ENCODE measurements at regions not wholly inside any gene's neighbourhood (a gene's known extent, or its start where the extent isn't known, plus 50 kb on each side); places are given as distances from the start of the nearest gene placed in this dataset.

DNA sequence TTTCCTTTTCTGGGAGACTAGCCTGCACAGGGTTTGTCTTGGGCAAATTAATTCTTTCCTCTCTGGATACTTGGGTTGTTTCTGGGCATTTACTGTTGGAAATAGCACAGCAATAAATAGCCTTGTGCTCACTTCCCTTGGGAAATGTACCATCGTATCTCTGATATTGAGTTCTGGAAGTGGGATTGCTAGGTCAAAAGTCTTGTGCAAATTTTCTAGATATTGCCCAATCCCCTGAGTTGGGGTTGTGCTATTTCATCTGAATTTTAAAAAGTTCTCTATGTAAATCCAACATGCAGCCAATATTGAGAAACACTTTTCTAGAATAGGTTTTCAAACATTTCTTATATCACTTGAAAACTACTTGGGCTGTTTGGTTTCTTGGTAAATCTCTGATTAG, 64.0 kb upstream of the ELOVL5 start:
- no peak overlapping the region for H3K14ac ChIP-seq (ENCODE audit: insufficient read depth, low read length)
- H2BK20ac ChIP-seq (ENCODE audit: low read depth, low read length, poor library complexity, severe bottlenecking) = no peak overlapping the region
- H3K18ac ChIP-seq (ENCODE audit: insufficient read length, low read depth, low read length) = no peak overlapping the region
- H3K9me3 ChIP-seq (ENCODE audit: control insufficient read depth, low read depth, low read length) = no peaks in the 10 kb centered on the region
- Mint-ChIP-seq H3K27me3 (ENCODE audit: low read depth) (no peaks in the 10 kb centered on the region; the same call in 1 of the 2 replicates), H3K27ac (no peak overlapping the region), H3K36me3 (ENCODE audit: insufficient read depth in 1 of 3, low read depth in 3 of 3) (no peaks in the 10 kb centered on the region), H3K9me3 (no peaks in the 10 kb centered on the region), H3K4me1 (peaks cover 9 to 10% of the 10 kb centered on the region in 2 experiments), H3K4me3 (no peak overlapping the region)
- H2BK120ac ChIP-seq (ENCODE audit: low read depth, low read length, poor library complexity, severe bottlenecking) = no peak overlapping the region
- no peak overlapping the region for H3K27ac ChIP-seq (ENCODE audit: insufficient read length, low read depth, low read length)
- no peak for DNase-seq
- no peak overlapping the region for H2BK5ac ChIP-seq (ENCODE audit: insufficient read length, low read length)
- H4K91ac ChIP-seq (ENCODE audit: insufficient read length, low read depth, low read length) = no peak overlapping the region
- no peak overlapping the region for H3T11ph ChIP-seq (ENCODE audit: low read length)
- H4K8ac ChIP-seq (replicated peaks; ENCODE audit: insufficient read length, low read depth, low read length) = no peak overlapping the region
- H3K23ac ChIP-seq (ENCODE audit: insufficient read length, low read depth, low read length) = no peak overlapping the region
- H3K27me3 ChIP-seq (ENCODE audit: insufficient read depth, low read length) = no peaks in the 10 kb centered on the region; the same call in 1 of the 2 replicates
- WGBS (ENCODE audit: extremely low coverage, insufficient read length, low lambda C conversion rate) = no CpG with 5 or more reads among the region's 1 CpG
- H3K4me2 ChIP-seq (ENCODE audit: insufficient read depth, insufficient read length, low read length) = no peak overlapping the region
- H3K56ac ChIP-seq (ENCODE audit: insufficient read length, low read depth, low read length) = no peak overlapping the region
- H3K4ac ChIP-seq (ENCODE audit: low read depth, low read length) = no peak overlapping the region
- no peak overlapping the region for H2AK5ac ChIP-seq (ENCODE audit: insufficient read length, low read length)
- H3K79me2 ChIP-seq (ENCODE audit: insufficient read depth, low read length) = no peaks in the 10 kb centered on the region
- no peak overlapping the region for H3K9ac ChIP-seq (ENCODE audit: extremely low read depth, insufficient read length, low read length)
- H2BK15ac ChIP-seq (ENCODE audit: low read depth, low read length) = no peak overlapping the region
- H4K20me1 ChIP-seq (ENCODE audit: control insufficient read depth, insufficient read depth, insufficient read length) = no peaks in the 10 kb centered on the region
- H3K4me1 ChIP-seq (ENCODE audit: insufficient read depth, low read length) = 0 out of 2 replicates have a peak, but pooled peaks cover 3% of the 10 kb centered on the region
- no peak overlapping the region for H4K5ac ChIP-seq (ENCODE audit: insufficient read length, low read depth, low read length)
- H3K23me2 ChIP-seq (ENCODE audit: insufficient read length, low read depth, low read length, poor library complexity, severe bottlenecking) = no peaks in the 10 kb centered on the region
- H2BK12ac ChIP-seq (ENCODE audit: insufficient read length, low read depth, low read length) = no peak overlapping the region
- H3K79me1 ChIP-seq (ENCODE audit: insufficient read depth, low read depth, low read length, poor library complexity, severe bottlenecking) = no peaks in the 10 kb centered on the region
- TF ChIP-seq, protein P1, sequence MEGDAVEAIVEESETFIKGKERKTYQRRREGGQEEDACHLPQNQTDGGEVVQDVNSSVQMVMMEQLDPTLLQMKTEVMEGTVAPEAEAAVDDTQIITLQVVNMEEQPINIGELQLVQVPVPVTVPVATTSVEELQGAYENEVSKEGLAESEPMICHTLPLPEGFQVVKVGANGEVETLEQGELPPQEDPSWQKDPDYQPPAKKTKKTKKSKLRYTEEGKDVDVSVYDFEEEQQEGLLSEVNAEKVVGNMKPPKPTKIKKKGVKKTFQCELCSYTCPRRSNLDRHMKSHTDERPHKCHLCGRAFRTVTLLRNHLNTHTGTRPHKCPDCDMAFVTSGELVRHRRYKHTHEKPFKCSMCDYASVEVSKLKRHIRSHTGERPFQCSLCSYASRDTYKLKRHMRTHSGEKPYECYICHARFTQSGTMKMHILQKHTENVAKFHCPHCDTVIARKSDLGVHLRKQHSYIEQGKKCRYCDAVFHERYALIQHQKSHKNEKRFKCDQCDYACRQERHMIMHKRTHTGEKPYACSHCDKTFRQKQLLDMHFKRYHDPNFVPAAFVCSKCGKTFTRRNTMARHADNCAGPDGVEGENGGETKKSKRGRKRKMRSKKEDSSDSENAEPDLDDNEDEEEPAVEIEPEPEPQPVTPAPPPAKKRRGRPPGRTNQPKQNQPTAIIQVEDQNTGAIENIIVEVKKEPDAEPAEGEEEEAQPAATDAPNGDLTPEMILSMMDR (conservative IDR thresholded peaks at IDR 0.05) = no peak
- H2AFZ ChIP-seq (ENCODE audit: low read length) = no peak overlapping the region

All from H9 (cell line).